ENCODE measurements at regions not wholly inside any gene's neighbourhood (a gene's known extent, or its start where the extent isn't known, plus 50 kb on each side); places are given as distances from the start of the nearest gene placed in this dataset.
"Not testable (repeated sequence)": the region's sequence is repeated elsewhere in the genome, so short reads cannot be mapped to it uniquely, and the experiment has no call there.

GRCh38 chr9:42326482-42326881 is 143.0 kb downstream of the SPATA31A6 start:
- not testable (repeated sequence) for DNase-seq

- not testable (repeated sequence) for DNase-seq
Observed at GRCh38 chr9:42335342-42335741, 151.9 kb downstream of the SPATA31A6 start.

- not testable (repeated sequence) for DNase-seq
Observed at GRCh38 chr9:42335984-42336657, 152.7 kb downstream of the SPATA31A6 start.

GRCh38 chr9:42338275-42338674 is 154.8 kb downstream of the SPATA31A6 start:
- DNase-seq: not testable (repeated sequence)

- DNase-seq: not testable (repeated sequence)
Observed at GRCh38 chr9:42339671-42340434, 156.4 kb downstream of the SPATA31A6 start.

GRCh38 chr9:42340435-42340723 is 156.9 kb downstream of the SPATA31A6 start:
- DNase-seq: not testable (repeated sequence)

- DNase-seq: not testable (repeated sequence)
Observed at GRCh38 chr9:42341860-42342259, 158.4 kb downstream of the SPATA31A6 start.

GRCh38 chr9:42342297-42342696 is 158.8 kb downstream of the SPATA31A6 start:
- DNase-seq: not testable (repeated sequence)

GRCh38 chr9:42344508-42344907 is 161.0 kb downstream of the SPATA31A6 start:
- DNase-seq: not testable (repeated sequence)

- not testable (repeated sequence) for DNase-seq
Observed at GRCh38 chr9:42346916-42347315, 163.5 kb downstream of the SPATA31A6 start.

- not testable (repeated sequence) for DNase-seq
Observed at GRCh38 chr9:42349181-42349580, 165.7 kb downstream of the SPATA31A6 start.

GRCh38 chr9:42350412-42350811 is 167.0 kb downstream of the SPATA31A6 start:
- not testable (repeated sequence) for DNase-seq

GRCh38 chr9:42357604-42358373 is 174.3 kb downstream of the SPATA31A6 start:
- DNase-seq: not testable (repeated sequence)

GRCh38 chr9:42358626-42359247 is 175.3 kb downstream of the SPATA31A6 start:
- DNase-seq: not testable (repeated sequence)

GRCh38 chr9:42364410-42365243 is 181.2 kb downstream of the SPATA31A6 start:
- DNase-seq: not testable (repeated sequence)

GRCh38 chr9:42365244-42365945 is 181.9 kb downstream of the SPATA31A6 start:
- DNase-seq: not testable (repeated sequence)

GRCh38 chr9:42368279-42368881 is 184.9 kb downstream of the SPATA31A6 start:
- not testable (repeated sequence) for DNase-seq

GRCh38 chr9:42370172-42370571 is 186.7 kb downstream of the SPATA31A6 start:
- DNase-seq: not testable (repeated sequence)

GRCh38 chr9:42371417-42371816 is 188.0 kb downstream of the SPATA31A6 start:
- not testable (repeated sequence) for DNase-seq

GRCh38 chr9:42377530-42378417 is 194.3 kb downstream of the SPATA31A6 start:
- DNase-seq: not testable (repeated sequence)

Measured in CD4-positive, alpha-beta T cell treated with Interleukin-17A for 4 hours (primary cell).